GM06990 (cell line): ENCODE measurements at regions not wholly inside any gene's neighbourhood (a gene's known extent, or its start where the extent isn't known, plus 50 kb on each side); places are given as distances from the start of the nearest gene placed in this dataset.

Experiments used
- DNase-seq: peaks from one replicate; pipeline ENCODE4 v3.0.0-alpha.2; 2011; ENCODE audit not compliant: insufficient read length; ENCODE audit errors: extremely low read depth
- H3K27me3 ChIP-seq: replicated peaks from 2 replicates; pipeline ENCODE4 v1.6.0; 2011; ENCODE audit warnings: low read length; ENCODE audit not compliant: control insufficient read depth, insufficient read depth
- H3K36me3 ChIP-seq: 2 replicates; pipeline ENCODE4 v1.5.1; 2011; ENCODE audit warnings: low read length; ENCODE audit not compliant: control insufficient read depth, insufficient read depth
- H3K4me3 ChIP-seq: replicated peaks from 2 replicates; pipeline ENCODE4 v1.5.1; 2011; ENCODE audit warnings: low read depth, mild to moderate bottlenecking, control low read depth, low read length
- TF ChIP-seq, protein P1 (sequence below): IDR thresholded peaks from 2 replicates; pipeline ENCODE4 v1.5.1; 2011; ENCODE audit warnings: low read length, control low read depth, mild to moderate bottlenecking, inconsistent platforms; ENCODE audit not compliant: insufficient read depth, poor library complexity, severe bottlenecking

DNA sequence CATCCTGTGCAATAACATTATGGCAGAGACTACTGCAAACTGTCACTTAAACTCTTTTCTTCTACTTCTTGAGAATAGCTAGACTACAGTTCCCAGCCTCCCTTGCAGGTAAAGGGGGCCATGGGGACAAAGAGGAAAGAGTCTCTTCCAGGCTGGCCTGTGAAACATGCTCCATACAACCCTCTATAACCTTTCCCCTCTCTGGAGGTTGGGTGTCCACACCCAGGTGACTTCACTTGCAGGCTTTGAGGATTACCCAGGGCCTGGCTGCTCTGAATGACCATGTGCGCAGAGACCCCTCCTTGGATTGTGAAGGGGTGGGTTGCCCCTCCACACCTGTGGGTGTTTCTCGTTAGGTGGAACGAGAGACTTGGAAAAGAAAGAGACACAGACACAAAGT, 84.1 kb downstream of the SEC61G start:
- no peak for DNase-seq
- TF ChIP-seq, protein P1, sequence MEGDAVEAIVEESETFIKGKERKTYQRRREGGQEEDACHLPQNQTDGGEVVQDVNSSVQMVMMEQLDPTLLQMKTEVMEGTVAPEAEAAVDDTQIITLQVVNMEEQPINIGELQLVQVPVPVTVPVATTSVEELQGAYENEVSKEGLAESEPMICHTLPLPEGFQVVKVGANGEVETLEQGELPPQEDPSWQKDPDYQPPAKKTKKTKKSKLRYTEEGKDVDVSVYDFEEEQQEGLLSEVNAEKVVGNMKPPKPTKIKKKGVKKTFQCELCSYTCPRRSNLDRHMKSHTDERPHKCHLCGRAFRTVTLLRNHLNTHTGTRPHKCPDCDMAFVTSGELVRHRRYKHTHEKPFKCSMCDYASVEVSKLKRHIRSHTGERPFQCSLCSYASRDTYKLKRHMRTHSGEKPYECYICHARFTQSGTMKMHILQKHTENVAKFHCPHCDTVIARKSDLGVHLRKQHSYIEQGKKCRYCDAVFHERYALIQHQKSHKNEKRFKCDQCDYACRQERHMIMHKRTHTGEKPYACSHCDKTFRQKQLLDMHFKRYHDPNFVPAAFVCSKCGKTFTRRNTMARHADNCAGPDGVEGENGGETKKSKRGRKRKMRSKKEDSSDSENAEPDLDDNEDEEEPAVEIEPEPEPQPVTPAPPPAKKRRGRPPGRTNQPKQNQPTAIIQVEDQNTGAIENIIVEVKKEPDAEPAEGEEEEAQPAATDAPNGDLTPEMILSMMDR = no peak
- Histone ChIP-seq H3K36me3 (no peaks in the 10 kb centered on the region), H3K27me3 (no peaks in the 10 kb centered on the region), H3K4me3 (no peak overlapping the region)

DNA sequence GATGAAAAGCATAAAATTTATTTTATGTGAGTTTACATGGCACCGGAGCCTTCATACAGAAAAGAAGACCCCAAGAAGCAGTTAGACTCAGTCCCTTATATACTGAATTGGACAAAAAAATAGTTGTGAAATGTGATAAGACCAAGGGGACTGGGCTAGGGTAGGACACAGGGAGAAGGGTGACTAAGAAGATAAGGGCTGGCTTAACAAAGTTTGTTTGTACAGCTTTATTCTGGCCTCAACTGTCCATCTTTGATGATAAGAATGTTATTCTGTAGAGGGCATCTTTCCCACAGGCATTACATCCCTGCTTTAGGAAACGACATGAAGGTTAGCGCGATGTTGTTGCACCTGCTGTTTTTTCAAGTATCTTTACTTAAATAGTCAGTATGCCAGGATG, 86.5 kb downstream of the SEC61G start:
- Histone ChIP-seq H3K36me3 (no peaks in the 10 kb centered on the region), H3K27me3 (no peaks in the 10 kb centered on the region), H3K4me3 (no peak overlapping the region)
- no peak for DNase-seq
- TF ChIP-seq, protein P1 = no peak

DNA sequence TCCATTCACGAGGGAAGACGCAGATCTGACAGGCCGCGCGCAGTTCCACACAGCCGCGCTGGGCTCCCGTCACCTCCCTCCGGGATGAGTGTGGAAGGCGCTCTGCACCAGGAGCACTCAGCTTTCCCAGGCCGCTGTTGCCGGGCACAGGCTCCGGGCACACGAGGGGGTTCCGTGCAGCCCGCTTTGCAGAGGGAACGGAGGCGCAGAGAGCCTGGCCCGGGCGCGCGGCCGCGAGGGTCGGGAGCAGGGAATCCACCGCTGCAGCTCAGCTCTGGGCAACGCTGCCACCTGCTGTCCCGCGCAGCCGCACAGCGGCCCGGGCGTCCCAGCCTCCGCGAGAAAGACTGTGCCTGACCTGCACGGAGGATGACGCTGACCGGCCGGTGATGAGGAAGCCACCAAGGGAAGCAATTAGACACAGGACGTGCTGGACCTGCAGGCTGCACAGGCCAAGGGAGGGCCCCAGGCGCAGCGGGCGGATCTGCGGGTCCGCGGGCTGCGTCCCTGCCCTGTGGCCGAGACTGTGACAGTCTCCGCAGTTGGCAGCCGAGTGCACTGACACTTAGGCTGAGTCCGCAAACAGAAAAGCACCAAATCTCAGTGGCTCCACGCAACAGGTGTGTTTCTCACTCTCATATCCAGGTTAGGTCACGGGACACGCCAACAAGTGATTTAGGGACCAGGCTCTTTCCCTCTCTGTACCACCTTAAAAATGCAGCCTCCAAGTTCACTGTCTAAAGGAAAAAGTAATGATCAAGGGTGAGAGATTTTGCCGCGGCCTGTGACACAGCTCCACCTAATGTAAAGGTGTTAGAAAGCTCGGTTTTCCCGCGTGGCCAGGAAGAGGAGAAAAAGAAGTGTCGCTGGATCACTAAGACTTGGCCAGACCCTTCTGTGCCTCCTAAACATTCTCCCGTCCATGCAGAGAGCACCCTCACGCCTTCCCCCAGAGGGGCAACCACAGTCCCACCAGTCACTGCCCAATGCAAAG, 94.5 kb downstream of the SEC61G start:
- peak; percentile 11 for DNase-seq
- TF ChIP-seq, protein P1 = no peak
- Histone ChIP-seq H3K36me3 (no peaks in the 10 kb centered on the region), H3K27me3 (no peaks in the 10 kb centered on the region), H3K4me3 (no peak overlapping the region)

DNA sequence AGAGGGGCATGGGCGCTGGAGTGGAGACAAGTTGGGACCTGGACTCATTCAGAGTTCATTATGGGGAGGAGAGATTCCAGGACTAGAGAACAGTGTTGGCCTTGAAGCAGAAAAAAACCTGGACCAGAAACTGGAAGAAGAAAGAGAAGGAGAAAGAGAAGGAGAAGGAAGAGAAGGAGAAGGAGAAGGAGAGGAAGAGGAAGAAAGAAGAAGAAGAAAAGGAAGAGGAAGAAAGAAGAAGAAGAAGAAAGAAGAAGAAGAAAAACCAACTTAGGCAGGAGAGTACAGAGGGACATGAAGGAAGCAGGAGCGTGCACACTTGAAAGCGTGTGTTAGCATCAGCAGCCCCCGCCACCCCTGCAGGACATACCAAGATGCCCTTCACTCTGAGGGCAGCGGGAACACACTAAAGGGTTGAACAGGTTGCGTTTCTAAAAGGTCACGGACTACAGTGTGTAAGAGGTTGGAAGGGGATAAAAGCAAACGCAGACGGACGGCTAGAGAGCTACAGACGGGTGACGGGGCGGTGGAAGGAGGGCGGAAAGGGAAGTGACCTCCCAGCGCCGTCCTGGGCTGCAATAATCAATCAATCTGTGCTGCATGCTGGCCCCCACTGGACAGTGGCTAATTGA, 95.3 kb downstream of the SEC61G start:
- DNase-seq = no peak
- TF ChIP-seq, protein P1 = no peak
- Histone ChIP-seq H3K27me3 (no peaks in the 10 kb centered on the region), H3K36me3 (no peaks in the 10 kb centered on the region), H3K4me3 (no peak overlapping the region)

DNA sequence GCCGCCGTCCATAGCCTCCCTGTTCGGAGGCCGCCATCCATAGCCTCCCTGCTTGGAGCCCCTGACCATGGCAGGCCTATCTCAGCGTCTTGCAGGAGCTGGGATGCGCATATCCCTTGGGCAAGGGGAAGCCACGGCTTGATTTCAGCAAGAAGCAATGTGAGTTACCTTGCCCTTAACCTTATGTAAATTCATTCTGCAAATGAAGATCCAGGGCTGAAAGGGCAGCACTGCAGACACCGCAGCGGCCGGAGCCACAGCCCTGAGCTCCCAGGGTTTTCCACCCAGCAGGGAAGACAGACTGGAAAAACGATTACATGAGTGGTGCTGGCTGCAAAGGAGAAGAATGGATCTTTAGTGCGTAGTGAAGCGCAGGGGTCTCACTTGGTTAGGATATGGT, 95.8 kb downstream of the SEC61G start:
- DNase-seq = no peak
- TF ChIP-seq, protein P1 = no peak
- no peak overlapping the region for H3K4me3 ChIP-seq
- H3K36me3 ChIP-seq = no peaks in the 10 kb centered on the region
- H3K27me3 ChIP-seq = no peaks in the 10 kb centered on the region
